OCI-LY7 (cell line): ENCODE measurements at regions not wholly inside any gene's neighbourhood (a gene's known extent, or its start where the extent isn't known, plus 50 kb on each side); places are given as distances from the start of the nearest gene placed in this dataset.
"Not testable (repeated sequence)": the region's sequence is repeated elsewhere in the genome, so short reads cannot be mapped to it uniquely, and the experiment has no call there.

Experiments
- BruUV-seq: library from RNA; stranded (reverse); fragments of 400-500 nt; replicated peaks from 2 replicates; lab custom pipeline; 2021; lab: Mats Ljungman, UMichigan
- CTCF ChIA-PET: fragments of 300-600 bp; sonication (Branson Sonifier 250); formaldehyde crosslinking; loops from one replicate; lab custom pipeline; 2022; ENCODE audit warnings: antibody characterized with exemption; ENCODE audit not compliant: unreplicated experiment; lab: Charles Lee
- POLR2A ChIA-PET: fragments of 300-600 bp; sonication (Branson Sonifier 250); formaldehyde crosslinking; loops from one replicate; lab custom pipeline; 2022; ENCODE audit warnings: antibody characterized with exemption; lab: Charles Lee
- DNase-seq: peaks from one replicate; pipeline ENCODE4 v3.0.0-alpha.2; 2015; ENCODE audit warnings: low spot score
- H2AFZ ChIP-seq: fragments of 200-600 bp; sonication (generic), shearing (Covaris generic); 2 replicates; pipeline ENCODE4 v1.6.1; 2014; ENCODE audit warnings: mild to moderate bottlenecking, antibody characterized with exemption, low read length, moderate library complexity
- H3K27ac ChIP-seq: fragments of 200-600 bp; sonication (generic); 2 replicates; pipeline ENCODE4 v1.5.1; 2014; ENCODE audit warnings: mixed run types, low read depth, mild to moderate bottlenecking, moderate library complexity, low read length, inconsistent platforms; ENCODE audit not compliant: poor library complexity, severe bottlenecking
- H3K36me3 ChIP-seq: fragments of 200-600 bp; sonication (generic); 2 replicates; pipeline ENCODE4 v1.6.1; 2014; ENCODE audit warnings: mild to moderate bottlenecking, antibody characterized with exemption, low read length, moderate library complexity, mixed read lengths; ENCODE audit not compliant: insufficient read depth
- H3K4me1 ChIP-seq: fragments of 200-600 bp; sonication (generic); 2 replicates; pipeline ENCODE4 v1.5.1; 2014; ENCODE audit warnings: mild to moderate bottlenecking, low read length; ENCODE audit not compliant: insufficient read depth, poor library complexity, severe bottlenecking
- H3K4me2 ChIP-seq: fragments of 200-600 bp; sonication (generic); 2 replicates; pipeline ENCODE4 v1.6.1; 2014; ENCODE audit warnings: mild to moderate bottlenecking, low read length
- H3K4me3 ChIP-seq: fragments of 200-600 bp; sonication (generic); 2 replicates; pipeline ENCODE4 v1.5.1; 2014; ENCODE audit warnings: mild to moderate bottlenecking, low read depth, low read length; ENCODE audit not compliant: poor library complexity, severe bottlenecking
- H3K79me2 ChIP-seq: fragments of 200-600 bp; sonication (generic); 2 replicates; pipeline ENCODE4 v1.6.1; 2016; ENCODE audit warnings: low read depth, mild to moderate bottlenecking, low read length, moderate library complexity, mixed read lengths; ENCODE audit not compliant: insufficient read depth
- H3K9me2 ChIP-seq: fragments of 200-600 bp; sonication (generic); 2 replicates; pipeline ENCODE4 v1.6.1; 2016; ENCODE audit warnings: mild to moderate bottlenecking, low read length, mixed read lengths; ENCODE audit not compliant: insufficient read depth
- H3K9me3 ChIP-seq: fragments of 200-600 bp; sonication (generic); 2 replicates; pipeline ENCODE4 v1.6.1; 2014; ENCODE audit warnings: mild to moderate bottlenecking, mixed run types, low read length, mixed read lengths
- H4K20me1 ChIP-seq: fragments of 200-600 bp; sonication (generic); 2 replicates; pipeline ENCODE4 v1.6.1; 2014; ENCODE audit warnings: mild to moderate bottlenecking, antibody characterized with exemption, low read length, moderate library complexity, mixed read lengths; ENCODE audit not compliant: insufficient read depth
- EZH2phosphoT487 ChIP-seq: fragments of 200-600 bp; sonication (generic); IDR thresholded peaks from 2 replicates; pipeline ENCODE4 v1.6.1; 2018; ENCODE audit warnings: low read depth, borderline replicate concordance, mild to moderate bottlenecking, mixed run types, antibody characterized with exemption, low read length, moderate library complexity, mixed read lengths
- intact Hi-C: fragments of 100-400 bp; cut with micrococcal nuclease; formaldehyde crosslinking; loops from one replicate; pipeline ENCODE4 v1.10.0; 2022; ENCODE audit not compliant: unreplicated experiment
- TF ChIP-seq, protein P1 (sequence below): fragments of 200-600 bp; sonication (generic); conservative IDR thresholded peaks from 2 replicates; pipeline ENCODE4 v1.5.1; 2014; ENCODE audit warnings: mild to moderate bottlenecking, antibody characterized with exemption, low read length, moderate library complexity, mixed read lengths

DNA sequence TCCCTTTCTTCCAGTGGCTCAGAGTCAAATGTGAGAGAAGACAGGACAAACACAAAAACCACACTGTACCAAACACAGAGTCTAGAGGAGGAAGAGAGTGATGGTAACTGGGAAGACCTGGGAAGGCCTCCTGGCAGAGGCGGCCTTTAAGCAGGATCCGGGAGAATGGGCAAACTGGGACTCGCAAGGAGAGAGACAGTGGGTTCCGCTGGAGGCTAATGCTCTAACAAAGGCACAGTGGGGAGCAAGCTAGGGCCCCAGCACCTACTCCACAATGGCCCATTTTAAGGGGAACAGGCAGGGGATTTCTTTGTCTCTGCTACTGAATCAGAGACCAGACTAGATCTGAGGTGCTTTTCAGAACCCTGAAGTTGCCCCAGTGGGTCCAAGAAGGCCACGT, 81.4 kb upstream of the HES1 start:
- no peak overlapping the region for H2AFZ ChIP-seq
- H3K4me1 ChIP-seq = peaks cover 18% of the 10 kb centered on the region
- H3K4me2 ChIP-seq = no peak overlapping the region
- no TSS peak for BruUV-seq
- peaks cover 15% of the 10 kb centered on the region; the same call in 1 of the 2 replicates for H3K9me3 ChIP-seq
- ChIA-PET CTCF (no interaction called here), POLR2A (interaction anchor here (0.7 to 1.7 kb wide), 6 partner anchors 8 to 48 kb away, joined by 3 to 8 read pairs (median 4); no protein-coding TSS in a partner anchor)
- DNase-seq = no peak
- H3K9me2 ChIP-seq = no peaks in the 10 kb centered on the region
- no peaks in the 10 kb centered on the region; the same call in 1 of the 2 replicates for H3K36me3 ChIP-seq
- no peak overlapping the region for H3K4me3 ChIP-seq
- H3K79me2 ChIP-seq = no peaks in the 10 kb centered on the region
- no peak overlapping the region for H3K27ac ChIP-seq
- intact Hi-C loops = no loop called here
- no peaks in the 10 kb centered on the region for H4K20me1 ChIP-seq
- TF ChIP-seq, protein P1, sequence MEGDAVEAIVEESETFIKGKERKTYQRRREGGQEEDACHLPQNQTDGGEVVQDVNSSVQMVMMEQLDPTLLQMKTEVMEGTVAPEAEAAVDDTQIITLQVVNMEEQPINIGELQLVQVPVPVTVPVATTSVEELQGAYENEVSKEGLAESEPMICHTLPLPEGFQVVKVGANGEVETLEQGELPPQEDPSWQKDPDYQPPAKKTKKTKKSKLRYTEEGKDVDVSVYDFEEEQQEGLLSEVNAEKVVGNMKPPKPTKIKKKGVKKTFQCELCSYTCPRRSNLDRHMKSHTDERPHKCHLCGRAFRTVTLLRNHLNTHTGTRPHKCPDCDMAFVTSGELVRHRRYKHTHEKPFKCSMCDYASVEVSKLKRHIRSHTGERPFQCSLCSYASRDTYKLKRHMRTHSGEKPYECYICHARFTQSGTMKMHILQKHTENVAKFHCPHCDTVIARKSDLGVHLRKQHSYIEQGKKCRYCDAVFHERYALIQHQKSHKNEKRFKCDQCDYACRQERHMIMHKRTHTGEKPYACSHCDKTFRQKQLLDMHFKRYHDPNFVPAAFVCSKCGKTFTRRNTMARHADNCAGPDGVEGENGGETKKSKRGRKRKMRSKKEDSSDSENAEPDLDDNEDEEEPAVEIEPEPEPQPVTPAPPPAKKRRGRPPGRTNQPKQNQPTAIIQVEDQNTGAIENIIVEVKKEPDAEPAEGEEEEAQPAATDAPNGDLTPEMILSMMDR = no peak
- no peak for TF ChIP-seq EZH2phosphoT487

DNA sequence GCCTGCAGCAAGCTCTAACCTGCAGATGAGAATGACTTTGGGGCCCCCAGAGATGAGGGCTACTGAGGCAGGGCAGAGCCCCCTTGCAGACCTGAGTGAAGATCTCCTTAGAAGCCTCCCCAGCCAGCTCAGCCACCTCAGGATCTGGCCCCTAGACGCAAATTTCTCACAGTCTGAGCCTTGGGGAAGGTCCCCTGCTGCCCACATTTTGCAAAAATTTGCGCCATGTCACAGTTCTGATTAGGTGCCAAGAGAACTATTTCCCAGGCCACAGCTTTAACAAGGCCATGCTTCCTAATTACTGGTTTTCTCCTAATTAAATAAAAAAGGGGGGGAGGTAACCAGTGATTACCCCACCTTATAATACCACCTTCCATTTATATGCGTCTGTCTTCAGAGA, 81.0 kb upstream of the HES1 start:
- no peak for TF ChIP-seq EZH2phosphoT487
- TF ChIP-seq, protein P1 = no peak
- no peaks in the 10 kb centered on the region; the same call in 1 of the 2 replicates for H3K36me3 ChIP-seq
- H3K4me2 ChIP-seq = no peak overlapping the region
- H3K9me3 ChIP-seq = peaks cover 15% of the 10 kb centered on the region; the same call in 1 of the 2 replicates
- no peak overlapping the region for H3K4me3 ChIP-seq
- H3K27ac ChIP-seq = no peak overlapping the region
- H3K9me2 ChIP-seq = no peaks in the 10 kb centered on the region
- ChIA-PET POLR2A (interaction anchor here (0.7 to 1.7 kb wide), 7 partner anchors 9 to 48 kb away, joined by 3 to 8 read pairs (median 3); no protein-coding TSS in a partner anchor), CTCF (no interaction called here)
- H3K79me2 ChIP-seq = no peaks in the 10 kb centered on the region
- intact Hi-C loops = no loop called here
- no peak overlapping the region for H2AFZ ChIP-seq
- peaks cover 18% of the 10 kb centered on the region for H3K4me1 ChIP-seq
- BruUV-seq = no TSS peak
- DNase-seq = no peak
- no peaks in the 10 kb centered on the region for H4K20me1 ChIP-seq

DNA sequence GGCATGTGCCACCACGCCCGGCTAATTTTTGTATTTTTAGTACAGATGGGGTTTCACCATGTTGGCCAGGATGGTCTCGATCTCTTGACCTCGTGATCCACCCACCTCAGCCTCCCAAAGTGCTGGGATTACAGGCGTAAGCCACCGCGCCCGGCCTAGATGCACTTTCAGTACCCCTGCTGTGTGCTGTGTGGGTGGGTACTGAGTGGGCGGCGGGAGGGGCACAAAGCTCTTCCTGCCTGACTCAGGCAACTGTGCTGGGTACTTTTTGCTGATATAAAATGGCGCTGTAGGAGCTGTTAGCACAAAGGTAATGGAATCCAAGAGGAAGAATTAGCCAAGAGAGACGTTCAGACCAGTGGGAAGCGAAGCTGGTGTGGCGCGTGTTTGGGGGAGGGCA, 79.6 kb upstream of the HES1 start:
- DNase-seq, H3K4me3 ChIP-seq, H2AFZ ChIP-seq, H3K9me2 ChIP-seq, H3K9me3 ChIP-seq, H3K79me2 ChIP-seq, BruUV-seq, H3K36me3 ChIP-seq, H4K20me1 ChIP-seq, H3K27ac ChIP-seq, H3K4me2 ChIP-seq, intact Hi-C loops: not testable (repeated sequence)
- ChIA-PET POLR2A (interaction anchor here (1.2 to 1.3 kb wide), 2 partner anchors 10 to 13 kb away, joined by 3 to 4 read pairs; no protein-coding TSS in a partner anchor), CTCF (interaction anchor here (0.5 kb wide), 1 partner anchor 23 kb away, joined by 3 read pairs; no protein-coding TSS in a partner anchor)
- H3K4me1 ChIP-seq = peaks cover 18% of the 10 kb centered on the region
